ENCODE measurements at regions not wholly inside any gene's neighbourhood (a gene's known extent, or its start where the extent isn't known, plus 50 kb on each side); places are given as distances from the start of the nearest gene placed in this dataset.

GRCh38 chr2:458425-458815, 170.5 kb upstream of the ALKAL2 start:
- TF ChIP-seq CTCF (IDR thresholded peaks at IDR 0.05; ENCODE audit: borderline replicate concordance, extremely low read depth, low read length, poor library complexity, severe bottlenecking) = no peak
- TF ChIP-seq EZH2 (IDR thresholded peaks at IDR 0.05; ENCODE audit: borderline replicate concordance, low read depth, low read length, severe bottlenecking) = no peak
